GM12873 (cell line): ENCODE measurements at regions not wholly inside any gene's neighbourhood (a gene's known extent, or its start where the extent isn't known, plus 50 kb on each side); places are given as distances from the start of the nearest gene placed in this dataset.

Source experiments
- CTCF ChIP-seq: IDR thresholded peaks from 2 replicates; pipeline ENCODE4 v1.5.1; 2012; ENCODE audit warnings: low read depth, mild to moderate bottlenecking, moderate library complexity, low read length, control low read depth; ENCODE audit not compliant: insufficient read depth; ENCODE audit errors: missing control alignments

- no peak for TF ChIP-seq CTCF
Observed at GRCh38 chr15:89410039-89410435, 75.4 kb upstream of the POLG start.

GRCh38 chr15:89409184-89410038, 74.8 kb upstream of the POLG start:
- TF ChIP-seq CTCF = no peak

GRCh38 chr15:89408372-89409183, 74.0 kb upstream of the POLG start:
- TF ChIP-seq CTCF = no peak

GRCh38 chr15:89406940-89407607, 72.5 kb upstream of the POLG start:
- no peak for TF ChIP-seq CTCF

- TF ChIP-seq CTCF = no peak
Observed at GRCh38 chr15:89406218-89406939, 71.8 kb upstream of the POLG start.

GRCh38 chr15:89405494-89405893, 70.9 kb upstream of the POLG start:
- TF ChIP-seq CTCF = no peak

GRCh38 chr15:89404023-89404422, 69.4 kb upstream of the POLG start:
- TF ChIP-seq CTCF = no peak
